Peyer's patch (tissue), 4 donors: ENCODE measurements at regions not wholly inside any gene's neighbourhood (a gene's known extent, or its start where the extent isn't known, plus 50 kb on each side); places are given as distances from the start of the nearest gene placed in this dataset.
A peak's percentile ranks its signal among the peaks of the same experiment; 100 is the strongest.

Experiments used
- DNase-seq, 3 donors: peaks; one replicate each; pipeline ENCODE4 v3.0.0-alpha.2; 2017 to 2019
- H3K27ac ChIP-seq, 4 donors: fragments of 200-600 bp; sonication (generic); one replicate each; pipeline ENCODE4 v1.5.1; 2016 to 2019
- H3K27me3 ChIP-seq, 2 donors: fragments of 200-600 bp; sonication (generic); one replicate each; pipeline ENCODE4 v1.5.1; 2019
- H3K36me3 ChIP-seq, 3 donors: fragments of 200-600 bp; sonication (generic); one replicate each; pipeline ENCODE4 v1.5.1; 2016 to 2019
- H3K4me1 ChIP-seq, 4 donors: fragments of 200-600 bp; sonication (generic); one replicate each; pipeline ENCODE4 v1.5.1; 2016 to 2019
- H3K4me3 ChIP-seq, 4 donors: fragments of 200-600 bp; sonication (generic); 1 replicate in 3 of 4; 2 replicates in 1 of 4; pipeline ENCODE4 v1.5.1; 2016 to 2019; ENCODE audit warnings: mild to moderate bottlenecking in 1 of 4
- H3K9me3 ChIP-seq, 4 donors: fragments of 200-600 bp; sonication (generic); one replicate each; pipeline ENCODE4 v1.5.1; 2016 to 2019; ENCODE audit warnings: mild to moderate bottlenecking in 1 of 4
- POLR2A ChIP-seq, 2 donors: fragments of 450-650 bp; IDR thresholded peaks; one replicate each; pipeline ENCODE4 v1.5.1; 2017; ENCODE audit warnings: antibody characterized with exemption in 2 of 2, mild to moderate bottlenecking in 2 of 2, moderate library complexity in 2 of 2
- TF ChIP-seq, protein P1 (sequence below), 6 experiments: fragments of 450-650 bp in 4 of 6; fragments of 200-600 bp in 2 of 6; sonication (generic) in 1 of 6; IDR thresholded peaks; one replicate each; pipeline ENCODE4 v1.5.1; 2017 to 2019; ENCODE audit warnings: antibody characterized with exemption in 6 of 6, mild to moderate bottlenecking in 3 of 6, moderate library complexity in 1 of 6

DNA sequence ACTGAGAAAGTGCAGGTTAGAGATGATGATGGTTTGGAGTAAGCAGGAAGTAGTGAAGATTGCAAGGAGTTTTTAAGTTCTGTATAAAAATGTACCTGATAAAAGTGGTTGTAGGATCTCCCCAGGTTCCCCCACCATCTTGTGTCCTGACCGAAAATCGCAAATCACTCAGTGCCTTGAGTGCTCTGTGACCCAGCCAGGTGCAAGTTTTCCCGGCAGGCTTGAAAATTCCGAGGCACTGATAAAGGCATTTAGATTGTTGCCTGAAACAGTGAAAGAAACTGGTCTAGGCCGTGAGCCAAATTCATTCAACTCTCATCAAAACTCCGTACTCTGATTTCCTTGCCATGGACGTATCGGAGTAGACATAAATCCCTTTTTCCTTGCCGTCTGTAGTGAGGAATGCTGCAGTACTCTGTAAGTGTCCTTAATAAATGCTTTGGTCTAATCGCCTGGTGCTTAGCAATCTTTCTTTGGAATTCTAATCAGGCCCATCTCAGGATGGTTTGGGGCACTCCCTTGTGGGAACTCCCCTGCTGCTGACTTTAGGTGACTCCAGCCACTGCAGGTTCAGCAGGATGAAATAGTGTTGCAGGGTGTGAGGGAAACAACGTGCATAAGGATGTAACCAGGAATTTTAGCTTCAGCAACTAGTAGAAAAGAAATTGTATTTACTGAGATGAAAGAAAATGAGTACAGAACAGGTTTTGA, 1199.8 kb upstream of the MAP3K7 start:
- DNase-seq, result no peak
- TF ChIP-seq, protein P1, sequence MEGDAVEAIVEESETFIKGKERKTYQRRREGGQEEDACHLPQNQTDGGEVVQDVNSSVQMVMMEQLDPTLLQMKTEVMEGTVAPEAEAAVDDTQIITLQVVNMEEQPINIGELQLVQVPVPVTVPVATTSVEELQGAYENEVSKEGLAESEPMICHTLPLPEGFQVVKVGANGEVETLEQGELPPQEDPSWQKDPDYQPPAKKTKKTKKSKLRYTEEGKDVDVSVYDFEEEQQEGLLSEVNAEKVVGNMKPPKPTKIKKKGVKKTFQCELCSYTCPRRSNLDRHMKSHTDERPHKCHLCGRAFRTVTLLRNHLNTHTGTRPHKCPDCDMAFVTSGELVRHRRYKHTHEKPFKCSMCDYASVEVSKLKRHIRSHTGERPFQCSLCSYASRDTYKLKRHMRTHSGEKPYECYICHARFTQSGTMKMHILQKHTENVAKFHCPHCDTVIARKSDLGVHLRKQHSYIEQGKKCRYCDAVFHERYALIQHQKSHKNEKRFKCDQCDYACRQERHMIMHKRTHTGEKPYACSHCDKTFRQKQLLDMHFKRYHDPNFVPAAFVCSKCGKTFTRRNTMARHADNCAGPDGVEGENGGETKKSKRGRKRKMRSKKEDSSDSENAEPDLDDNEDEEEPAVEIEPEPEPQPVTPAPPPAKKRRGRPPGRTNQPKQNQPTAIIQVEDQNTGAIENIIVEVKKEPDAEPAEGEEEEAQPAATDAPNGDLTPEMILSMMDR (IDR thresholded peaks at IDR 0.05), result no peak
- no peak for TF ChIP-seq POLR2A (IDR thresholded peaks at IDR 0.05)
- no peaks in the 10 kb centered on the region for H3K4me1 ChIP-seq
- no peaks in the 10 kb centered on the region for H3K36me3 ChIP-seq
- no peak overlapping the region for H3K27ac ChIP-seq
- no peaks in the 10 kb centered on the region for H3K27me3 ChIP-seq
- no peaks in the 10 kb centered on the region for H3K9me3 ChIP-seq
- no peak overlapping the region for H3K4me3 ChIP-seq

DNA sequence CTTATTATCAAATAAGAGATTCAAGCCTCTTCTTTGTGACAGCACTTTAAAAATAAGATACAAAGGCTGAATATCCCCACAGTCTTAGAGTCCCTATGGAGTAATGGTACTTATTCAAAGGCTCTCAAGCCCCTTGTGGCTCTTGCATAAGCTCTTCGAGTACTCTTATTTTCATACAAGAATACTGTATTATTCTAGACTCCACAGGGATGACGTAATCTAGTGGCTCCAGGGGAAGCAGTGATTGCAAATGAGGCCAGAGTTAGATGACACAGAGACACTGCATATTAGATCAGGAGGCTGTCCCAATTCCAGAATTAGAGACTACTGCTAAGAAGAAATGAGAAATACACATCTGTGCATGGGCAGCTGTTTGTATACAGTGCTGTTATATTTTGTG, 1195.9 kb upstream of the MAP3K7 start:
- Histone ChIP-seq H3K27me3 (no peaks in the 10 kb centered on the region), H3K4me1 (no peaks in the 10 kb centered on the region), H3K9me3 (no peaks in the 10 kb centered on the region), H3K4me3 (no peak overlapping the region), H3K36me3 (no peaks in the 10 kb centered on the region), H3K27ac (no peak overlapping the region)
- no peak for DNase-seq
- TF ChIP-seq POLR2A (IDR thresholded peaks at IDR 0.05), result no peak
- TF ChIP-seq, protein P1 (IDR thresholded peaks at IDR 0.05), result no peak

DNA sequence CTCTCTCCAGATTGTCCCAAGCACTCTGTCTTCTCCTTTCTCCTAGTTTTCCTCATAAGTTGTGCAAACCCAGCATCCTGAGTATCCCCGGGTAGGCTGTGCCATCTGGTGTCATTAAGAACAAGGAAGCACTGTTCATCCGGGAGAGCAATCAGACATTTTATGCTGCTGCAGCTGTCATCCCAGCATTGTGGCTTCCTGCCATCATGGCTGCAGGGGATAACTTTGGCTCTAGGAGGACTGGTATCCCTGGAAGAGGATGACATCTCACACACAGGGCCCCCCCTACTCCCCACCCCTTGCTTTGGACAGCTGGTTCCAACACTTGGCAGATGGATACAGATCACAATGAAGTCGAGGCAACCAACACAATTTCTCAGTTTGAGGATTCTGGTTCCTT, 1195.1 kb upstream of the MAP3K7 start:
- Histone ChIP-seq H3K4me3 (no peak overlapping the region), H3K4me1 (no peaks in the 10 kb centered on the region), H3K27me3 (no peaks in the 10 kb centered on the region), H3K36me3 (no peaks in the 10 kb centered on the region), H3K9me3 (no peaks in the 10 kb centered on the region), H3K27ac (no peak overlapping the region)
- DNase-seq, result peak in 1 of 3 donors; percentile 22
- TF ChIP-seq POLR2A (IDR thresholded peaks at IDR 0.05), result no peak
- TF ChIP-seq, protein P1 (IDR thresholded peaks at IDR 0.05), result no peak

DNA sequence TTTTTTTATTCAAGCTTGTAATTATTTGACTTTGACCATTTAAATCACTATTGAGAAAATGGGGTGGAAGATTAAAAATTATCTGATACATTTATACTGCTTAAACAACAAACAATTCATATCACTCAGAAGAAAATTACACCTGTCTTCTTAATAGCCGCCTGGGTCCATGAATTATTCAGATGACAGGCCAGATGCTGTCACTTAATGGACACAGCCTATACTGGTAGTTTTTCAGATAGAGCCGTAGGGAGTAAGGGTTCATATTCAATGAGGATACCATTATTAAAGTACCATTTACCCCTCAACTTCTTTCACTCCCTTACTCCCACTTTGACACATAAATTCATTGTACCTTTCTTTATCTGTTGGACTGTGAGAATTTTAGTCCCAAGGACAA, 1193.4 kb upstream of the MAP3K7 start:
- Histone ChIP-seq H3K27me3 (no peaks in the 10 kb centered on the region), H3K4me3 (no peak overlapping the region), H3K36me3 (no peaks in the 10 kb centered on the region), H3K27ac (no peak overlapping the region), H3K4me1 (no peaks in the 10 kb centered on the region), H3K9me3 (no peaks in the 10 kb centered on the region)
- TF ChIP-seq, protein P1 (IDR thresholded peaks at IDR 0.05), result no peak
- no peak for TF ChIP-seq POLR2A (IDR thresholded peaks at IDR 0.05)
- DNase-seq, result no peak

DNA sequence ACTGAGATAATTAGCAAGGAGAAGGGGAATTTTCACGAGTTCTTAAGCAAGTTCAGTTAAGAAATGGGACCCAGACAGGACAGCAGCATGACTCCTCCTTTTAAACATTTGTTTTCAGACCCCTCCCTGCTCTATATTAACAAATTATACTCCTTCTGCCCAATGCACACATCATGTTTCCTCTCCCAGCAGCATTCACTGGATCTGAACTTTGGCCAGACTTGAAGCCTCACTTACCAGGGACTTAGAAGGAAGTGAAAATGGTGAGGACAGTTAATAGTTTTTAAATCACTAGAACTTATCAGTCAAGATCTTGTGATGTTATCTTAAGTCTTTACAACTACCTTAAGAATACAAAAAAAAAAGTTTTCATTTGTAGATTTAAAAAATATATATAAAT, 1174.7 kb upstream of the MAP3K7 start:
- no peaks in the 10 kb centered on the region for H3K9me3 ChIP-seq
- no peak for DNase-seq
- TF ChIP-seq, protein P1 (IDR thresholded peaks at IDR 0.05), result no peak
- no peak for TF ChIP-seq POLR2A (IDR thresholded peaks at IDR 0.05)
- H3K27me3 ChIP-seq, result no peaks in the 10 kb centered on the region
- no peak overlapping the region for H3K27ac ChIP-seq
- no peaks in the 10 kb centered on the region for H3K4me1 ChIP-seq
- H3K36me3 ChIP-seq, result no peaks in the 10 kb centered on the region
- H3K4me3 ChIP-seq, result no peak overlapping the region

DNA sequence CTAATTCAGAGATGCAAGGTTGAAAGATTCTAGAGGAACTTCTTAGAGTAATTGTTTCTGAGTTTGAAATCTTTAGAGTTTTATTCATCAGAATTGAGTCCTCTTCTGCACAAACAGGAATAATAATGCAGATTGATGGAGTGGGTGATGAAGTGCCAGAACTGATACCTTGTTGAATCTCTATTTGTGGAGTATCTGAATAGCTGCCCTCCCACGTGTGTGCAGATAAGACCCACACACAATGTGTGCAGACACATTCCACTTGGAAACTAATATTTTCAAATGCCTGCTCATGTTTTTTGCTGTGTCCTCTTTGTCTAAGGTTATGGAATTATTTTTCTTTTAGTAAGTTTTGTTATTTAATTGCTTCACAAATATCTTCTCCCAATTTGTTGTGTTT, 1167.8 kb upstream of the MAP3K7 start:
- Histone ChIP-seq H3K27me3 (no peaks in the 10 kb centered on the region), H3K4me1 (no peaks in the 10 kb centered on the region), H3K9me3 (no peaks in the 10 kb centered on the region), H3K27ac (no peak overlapping the region), H3K4me3 (no peak overlapping the region), H3K36me3 (no peaks in the 10 kb centered on the region)
- no peak for TF ChIP-seq POLR2A (IDR thresholded peaks at IDR 0.05)
- TF ChIP-seq, protein P1 (IDR thresholded peaks at IDR 0.05), result no peak
- DNase-seq, result no peak
